Pons (tissue), 1 donor: ENCODE measurements at regions not wholly inside any gene's neighbourhood (a gene's known extent, or its start where the extent isn't known, plus 50 kb on each side); places are given as distances from the start of the nearest gene placed in this dataset.
"Not testable (repeated sequence)": the region's sequence is repeated elsewhere in the genome, so short reads cannot be mapped to it uniquely, and the experiment has no call there.

Experiments used
- DNase-seq: peaks from one replicate; pipeline ENCODE4 v3.0.0-alpha.2; 2016; ENCODE audit warnings: low spot score

DNA sequence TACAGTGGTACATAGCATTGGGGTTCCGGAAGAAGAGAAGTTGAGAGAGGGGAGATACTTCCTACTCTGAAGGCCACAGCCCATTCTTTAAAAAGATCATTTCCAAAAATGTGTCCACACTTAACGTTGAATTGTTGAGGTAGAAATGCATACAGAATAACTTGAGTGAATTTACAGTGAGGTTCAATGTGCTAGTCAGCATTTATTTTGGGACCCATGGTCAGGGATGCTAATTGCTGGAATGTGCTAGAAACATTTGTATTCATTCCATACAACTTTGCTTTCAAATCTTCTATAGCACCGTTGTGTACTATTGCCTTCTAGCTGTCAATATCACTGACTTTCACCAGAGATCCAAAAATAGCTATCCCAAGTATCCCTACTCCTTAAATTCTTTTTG is 325.9 kb downstream of the SATB2 start:
- DNase-seq, result no peak

DNA sequence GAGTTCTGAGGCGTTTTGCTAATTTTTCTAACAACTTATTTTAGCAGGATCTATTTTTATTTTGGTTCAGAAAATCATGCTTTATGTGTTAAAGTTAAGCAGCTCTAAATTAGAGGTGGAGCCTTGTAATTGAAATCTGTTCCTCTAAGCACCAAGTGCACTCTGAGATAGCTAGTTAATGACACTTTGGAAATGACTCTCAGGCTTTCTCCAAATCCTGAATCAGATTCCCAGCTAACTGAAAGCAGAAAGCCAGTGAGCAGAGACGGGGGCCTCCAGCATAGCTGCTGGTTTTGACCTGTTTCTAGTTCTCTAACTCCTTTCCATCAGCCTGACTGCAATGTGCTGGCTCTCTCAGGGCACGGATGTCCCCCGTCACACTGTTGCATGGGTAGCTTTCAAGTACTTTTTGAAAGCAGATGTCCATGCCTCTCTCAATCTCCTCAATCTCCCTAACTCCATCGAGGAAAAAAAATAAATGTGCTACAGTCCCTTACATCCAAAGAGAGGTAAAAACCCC is 326.5 kb downstream of the SATB2 start:
- no peak for DNase-seq

DNA sequence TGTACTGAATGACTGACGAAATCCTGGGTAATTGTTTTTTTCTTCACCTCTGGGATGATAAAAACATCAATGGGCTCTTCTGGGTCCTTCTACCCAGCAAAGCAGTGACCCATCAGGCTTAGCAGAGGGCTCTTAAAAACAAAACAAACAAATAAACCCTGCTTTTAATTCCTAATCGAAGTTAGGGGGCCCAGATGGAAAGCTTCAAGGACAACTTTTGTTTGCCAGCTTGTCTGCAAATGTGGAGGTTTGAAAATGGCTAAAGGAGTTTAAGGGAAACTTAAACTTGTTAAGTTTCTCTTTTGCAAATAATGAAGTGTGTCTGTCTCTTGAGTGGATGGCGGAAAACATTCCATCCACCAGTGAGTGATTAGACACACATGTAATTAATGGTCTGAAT is 327.2 kb downstream of the SATB2 start:
- no peak for DNase-seq

DNA sequence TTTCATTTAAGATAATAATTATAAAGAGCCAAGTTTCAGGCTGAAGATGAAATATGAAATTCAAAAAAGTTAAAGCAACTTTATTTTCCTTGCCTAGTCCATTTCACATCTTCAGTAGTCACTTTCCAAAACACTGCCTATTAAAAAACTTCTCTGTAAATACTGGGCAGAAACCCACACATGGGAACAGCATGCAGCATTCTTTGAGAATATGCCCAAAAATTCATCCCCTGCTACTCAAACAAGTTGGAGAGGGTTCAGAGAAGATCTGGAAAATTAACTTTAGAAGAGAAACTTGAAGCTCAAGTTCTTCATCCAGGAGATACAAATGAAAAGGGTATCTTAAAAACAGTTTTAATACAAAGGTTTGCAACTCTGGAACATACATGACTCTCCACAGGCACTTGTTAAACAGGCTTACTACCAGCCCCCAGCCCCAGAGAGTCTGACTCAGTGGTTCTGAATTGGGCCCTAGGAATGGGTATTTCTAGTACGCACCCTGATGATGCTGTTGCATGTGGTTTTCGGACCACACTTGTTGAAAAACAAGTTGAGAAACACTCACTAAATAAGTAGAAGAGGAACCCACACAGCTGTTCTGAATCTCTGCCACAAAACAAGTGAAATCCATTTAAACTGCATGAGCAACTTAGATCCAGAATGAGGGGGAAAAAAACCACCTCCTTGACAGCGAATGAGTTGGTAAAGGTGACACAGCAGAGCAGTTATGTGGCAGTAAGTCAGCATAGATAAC is 329.1 kb downstream of the SATB2 start:
- no peak for DNase-seq

DNA sequence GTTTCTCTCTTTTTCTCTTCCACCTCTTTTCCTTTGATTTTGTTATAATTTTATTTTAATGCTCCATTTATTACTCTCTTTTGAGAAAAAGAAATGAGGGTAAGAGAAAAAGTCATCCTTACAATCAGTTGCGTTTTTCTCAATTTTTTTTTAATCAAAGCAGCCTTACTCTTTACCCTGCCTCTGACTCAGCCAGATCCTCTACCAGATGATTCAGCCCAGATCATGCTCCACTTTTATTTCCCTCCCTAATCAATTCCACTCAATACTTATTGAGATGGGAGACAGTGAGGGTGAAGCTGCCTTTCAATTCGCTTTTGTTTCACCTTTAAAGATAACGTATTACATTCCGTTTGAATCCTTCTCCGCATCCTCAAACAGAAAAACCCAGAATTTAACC is 337.9 kb downstream of the SATB2 start:
- DNase-seq, result no peak

DNA sequence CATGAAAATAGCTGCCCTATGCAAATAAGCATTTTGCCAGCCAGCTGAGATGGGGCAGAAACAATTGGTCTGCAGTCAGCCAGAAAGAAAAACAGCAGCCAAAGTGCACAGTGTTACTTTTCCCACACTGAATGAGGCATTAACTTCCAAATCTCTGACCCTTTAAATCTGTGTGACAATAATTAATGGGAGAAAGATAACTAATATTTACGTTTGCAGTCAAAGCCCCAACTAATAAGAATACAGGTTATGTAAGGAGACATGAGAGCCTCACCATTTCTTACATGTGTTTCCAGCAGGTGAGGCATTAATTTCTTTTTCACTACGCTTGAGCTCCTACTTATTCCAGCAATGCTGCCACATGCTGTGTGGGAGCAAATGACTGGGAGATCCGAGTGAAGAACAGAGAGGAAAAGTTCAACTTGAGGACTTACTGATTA is 339.0 kb downstream of the SATB2 start:
- DNase-seq, result no peak

- no peak for DNase-seq
Measured at GRCh38 chr2:199115169-199115568, 342.6 kb downstream of the SATB2 start.

GRCh38 chr2:199113111-199113510 is 344.6 kb downstream of the SATB2 start:
- DNase-seq, result no peak

- DNase-seq, result no peak
Measured at GRCh38 chr2:199111458-199111857, 346.3 kb downstream of the SATB2 start.

GRCh38 chr2:199108056-199108455 is 349.7 kb downstream of the SATB2 start:
- no peak for DNase-seq

DNA sequence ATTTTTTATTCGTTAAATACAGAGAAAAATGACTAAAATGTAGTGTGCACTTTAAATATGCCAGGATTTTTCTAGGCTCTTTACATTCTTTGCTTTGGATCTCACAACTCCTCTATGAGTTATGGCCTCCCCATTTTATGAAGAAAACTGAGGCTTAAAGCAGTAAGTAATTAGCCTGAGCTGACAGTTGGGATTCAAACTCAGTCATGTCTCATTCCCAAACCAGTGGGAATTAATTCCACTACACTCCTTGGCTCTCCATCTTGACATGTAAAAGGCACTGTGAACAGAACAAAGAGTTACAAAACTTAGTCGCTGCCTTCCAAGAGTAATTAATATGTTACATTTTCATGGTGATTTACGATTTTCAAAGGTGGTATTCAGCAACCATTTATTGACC is 351.9 kb downstream of the SATB2 start:
- DNase-seq, result no peak

DNA sequence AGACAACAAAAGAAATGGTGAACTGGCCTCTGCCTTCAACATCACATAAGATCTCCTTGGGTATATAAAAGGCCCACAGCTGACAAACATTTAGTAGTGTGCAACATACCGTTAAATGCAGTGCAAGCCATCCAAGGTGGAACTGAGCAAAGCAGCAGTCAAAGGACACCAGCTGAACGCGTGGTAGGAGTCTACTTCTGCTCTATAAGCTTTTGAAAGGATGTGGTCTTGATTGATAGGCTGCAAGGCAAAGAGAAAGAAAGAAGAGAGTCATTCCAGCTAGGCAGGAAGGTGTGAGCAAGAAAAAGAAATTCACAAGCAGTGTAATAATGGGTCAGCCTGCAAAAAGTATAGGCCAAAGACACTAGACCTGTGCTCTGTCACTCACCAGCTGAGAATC is 356.3 kb downstream of the SATB2 start:
- DNase-seq, result no peak

- DNase-seq, result no peak
Measured at GRCh38 chr2:199100326-199101110, 357.2 kb downstream of the SATB2 start.

GRCh38 chr2:199092419-199092818 is 365.3 kb downstream of the SATB2 start:
- DNase-seq, result no peak

DNA sequence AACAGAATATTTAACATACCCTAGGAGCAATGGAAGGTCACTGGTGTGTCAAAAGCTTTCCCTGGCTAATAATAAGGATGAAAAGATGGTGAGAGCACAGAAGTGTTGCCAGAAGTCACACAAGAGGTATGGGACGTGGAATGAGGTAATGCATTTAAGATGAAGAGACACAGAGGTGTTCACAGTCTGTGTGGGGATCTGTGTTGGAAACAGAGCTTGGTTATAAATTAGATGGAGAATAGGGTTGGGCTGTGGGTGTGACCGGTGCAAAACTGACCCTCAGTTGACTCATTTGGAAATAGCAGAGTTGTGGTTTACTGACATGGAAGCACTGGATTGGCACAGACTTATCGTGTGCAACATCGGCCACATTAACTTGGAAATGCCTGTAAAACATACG is 372.5 kb downstream of the SATB2 start:
- DNase-seq, result no peak

- DNase-seq, result peak; percentile 92
Measured at GRCh38 chr2:199070322-199070949, 387.3 kb downstream of the SATB2 start.

DNA sequence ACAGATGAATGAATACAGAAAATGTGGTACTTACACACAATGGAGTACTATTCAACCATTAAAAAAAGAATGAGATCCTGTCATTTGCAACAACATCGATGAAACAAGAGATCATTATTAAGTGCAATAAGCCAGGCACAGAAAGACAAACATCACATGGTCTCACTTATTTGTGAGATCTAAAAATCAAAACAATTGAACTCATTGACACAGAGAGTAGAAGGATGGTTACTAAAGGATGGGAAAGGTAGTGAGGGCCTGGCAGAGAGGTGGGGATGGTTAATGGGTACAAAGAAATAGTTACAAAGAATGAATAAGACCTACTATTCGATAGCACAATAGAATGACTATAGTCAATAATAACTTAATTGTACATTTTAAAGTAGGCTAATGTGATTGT is 393.5 kb downstream of the SATB2 start:
- no peak for DNase-seq

GRCh38 chr2:199057936-199058335 is 399.8 kb downstream of the SATB2 start:
- no peak for DNase-seq

DNA sequence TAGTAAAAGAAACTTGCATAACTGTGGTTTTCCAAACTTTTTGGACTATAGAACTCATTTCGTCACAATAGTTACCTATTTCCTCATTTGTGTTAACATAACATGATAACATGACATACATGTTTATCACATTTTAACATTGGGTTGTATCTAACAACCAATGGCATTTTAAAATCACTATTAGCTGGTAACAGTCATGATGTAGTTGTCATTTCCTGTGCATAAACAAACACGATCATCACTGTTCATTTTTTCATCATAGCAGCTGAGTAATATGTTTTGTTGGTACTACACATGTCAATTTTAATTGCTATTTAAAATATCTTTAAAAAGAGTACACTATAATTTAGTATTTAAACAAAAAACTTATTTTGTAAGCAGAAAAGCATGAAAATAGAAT is 402.4 kb downstream of the SATB2 start:
- no peak for DNase-seq

DNA sequence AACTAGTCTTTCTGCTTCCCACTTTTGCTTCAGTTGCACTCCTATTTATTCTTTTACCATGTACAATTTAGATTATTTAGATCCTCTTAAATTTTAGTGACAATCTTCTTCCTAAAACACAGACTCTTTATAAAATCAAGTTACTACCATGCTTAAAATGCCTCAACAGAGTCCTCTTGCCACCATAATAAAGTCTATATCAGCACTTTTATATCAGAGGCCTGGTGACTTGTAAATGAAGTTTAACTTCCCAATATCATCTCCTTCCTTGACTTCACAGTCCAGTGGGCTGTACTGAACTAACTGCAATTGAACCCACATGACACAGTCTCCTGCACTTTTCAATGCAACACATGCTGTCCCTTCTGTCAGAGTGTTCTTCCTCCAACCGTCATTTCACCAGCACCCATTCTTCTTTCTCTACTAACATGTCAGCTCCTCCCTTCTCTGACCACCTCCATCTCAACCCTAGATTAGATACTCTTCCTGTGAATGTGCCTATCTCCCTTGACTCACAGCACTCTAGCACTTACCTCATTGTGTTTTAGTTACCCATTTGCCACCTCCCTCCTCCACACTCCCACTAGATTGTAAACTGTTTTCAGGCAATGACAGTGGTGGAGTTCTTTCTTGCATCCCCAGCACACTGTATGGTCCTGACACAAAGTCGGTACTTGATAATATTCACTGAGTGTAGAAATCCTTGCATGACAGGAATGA is 414.9 kb downstream of the SATB2 start:
- no peak for DNase-seq

- DNase-seq, result no peak
Measured at GRCh38 chr2:199040522-199040921, 417.2 kb downstream of the SATB2 start.

DNA sequence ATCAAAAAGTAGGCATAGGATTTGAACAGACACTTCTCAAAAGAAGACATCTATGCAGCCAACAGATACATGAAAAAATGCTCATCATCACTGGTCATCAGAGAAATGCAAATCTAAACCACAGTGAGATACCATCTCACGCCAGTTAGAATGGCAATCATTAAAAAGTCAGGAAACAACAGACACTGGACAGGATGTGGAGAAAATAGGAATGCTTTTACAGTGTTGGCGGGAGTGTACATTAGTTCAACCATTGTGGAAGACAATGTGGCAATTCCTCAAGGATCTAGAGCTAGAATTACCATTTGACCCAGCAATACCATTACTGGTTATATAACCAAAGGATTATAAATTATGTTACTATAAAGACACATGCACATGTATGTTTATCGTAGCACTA is 424.0 kb downstream of the SATB2 start:
- not testable (repeated sequence) for DNase-seq
